ENCODE measurements at regions not wholly inside any gene's neighbourhood (a gene's known extent, or its start where the extent isn't known, plus 50 kb on each side); places are given as distances from the start of the nearest gene placed in this dataset.
"Not testable (repeated sequence)": the region's sequence is repeated elsewhere in the genome, so short reads cannot be mapped to it uniquely, and the experiment has no call there.

- Histone ChIP-seq H3K27me3 (ENCODE audit: control insufficient read depth in 3 of 3, insufficient read depth in 3 of 3, low read length in 3 of 3) (no peaks in the 10 kb centered on the region), H3K4me3 (ENCODE audit: low read depth in 1 of 3, low read length in 3 of 3) (no peak overlapping the region), H3K9me3 (ENCODE audit: control insufficient read depth in 2 of 2, insufficient read depth in 1 of 2, low read depth in 1 of 2, low read length in 1 of 2) (no peaks in the 10 kb centered on the region), H3K4me1 (ENCODE audit: control insufficient read depth in 3 of 3, insufficient read depth in 2 of 3, low read depth in 1 of 3, low read length in 2 of 3) (no peaks in the 10 kb centered on the region), H3K36me3 (ENCODE audit: control insufficient read depth in 3 of 3, insufficient read depth in 2 of 3, low read depth in 1 of 3, low read length in 3 of 3) (no peaks in the 10 kb centered on the region), H3K27ac (ENCODE audit: low read depth in 1 of 3, low read length in 2 of 3) (no peak overlapping the region)
- DNase-seq (no peak), FAIRE-seq (no peak)
- 78 to 82% (median 79%) methylated on average over 4 of the region's 4 CpGs for WGBS, 3 donors
Observed at GRCh38 chr15:87649175-87649574, 607.4 kb downstream of the NTRK3 start.

- 18 to 44% (median 32%) methylated on average over 5 of the region's 5 CpGs for WGBS, 3 donors
- Histone ChIP-seq H3K27me3 (ENCODE audit: control insufficient read depth in 3 of 3, insufficient read depth in 3 of 3, low read length in 3 of 3) (no peaks in the 10 kb centered on the region), H3K4me1 (ENCODE audit: control insufficient read depth in 3 of 3, insufficient read depth in 2 of 3, low read depth in 1 of 3, low read length in 2 of 3) (no peaks in the 10 kb centered on the region), H3K27ac (ENCODE audit: low read depth in 1 of 3, low read length in 2 of 3) (no peak overlapping the region), H3K36me3 (ENCODE audit: control insufficient read depth in 3 of 3, insufficient read depth in 2 of 3, low read depth in 1 of 3, low read length in 3 of 3) (no peaks in the 10 kb centered on the region), H3K9me3 (ENCODE audit: control insufficient read depth in 2 of 2, insufficient read depth in 1 of 2, low read depth in 1 of 2, low read length in 1 of 2) (no peaks in the 10 kb centered on the region), H3K4me3 (ENCODE audit: low read depth in 1 of 3, low read length in 3 of 3) (no peak overlapping the region)
- DNase-seq (no peak), FAIRE-seq (no peak)
Observed at GRCh38 chr15:87648278-87648677, 608.3 kb downstream of the NTRK3 start.

- Histone ChIP-seq H3K4me3 (ENCODE audit: low read depth in 1 of 3, low read length in 3 of 3) (no peak overlapping the region), H3K9me3 (ENCODE audit: control insufficient read depth in 2 of 2, insufficient read depth in 1 of 2, low read depth in 1 of 2, low read length in 1 of 2) (no peaks in the 10 kb centered on the region), H3K36me3 (ENCODE audit: control insufficient read depth in 3 of 3, insufficient read depth in 2 of 3, low read depth in 1 of 3, low read length in 3 of 3) (no peaks in the 10 kb centered on the region), H3K4me1 (ENCODE audit: control insufficient read depth in 3 of 3, insufficient read depth in 2 of 3, low read depth in 1 of 3, low read length in 2 of 3) (no peaks in the 10 kb centered on the region), H3K27ac (ENCODE audit: low read depth in 1 of 3, low read length in 2 of 3) (no peak overlapping the region), H3K27me3 (ENCODE audit: control insufficient read depth in 3 of 3, insufficient read depth in 3 of 3, low read length in 3 of 3) (no peaks in the 10 kb centered on the region)
- 55 to 67% (median 60%) methylated on average over 5 of the region's 5 CpGs for WGBS, 3 donors
- FAIRE-seq (no peak), DNase-seq (no peak)
Observed at GRCh38 chr15:87645723-87646122, 610.8 kb downstream of the NTRK3 start.

DNA sequence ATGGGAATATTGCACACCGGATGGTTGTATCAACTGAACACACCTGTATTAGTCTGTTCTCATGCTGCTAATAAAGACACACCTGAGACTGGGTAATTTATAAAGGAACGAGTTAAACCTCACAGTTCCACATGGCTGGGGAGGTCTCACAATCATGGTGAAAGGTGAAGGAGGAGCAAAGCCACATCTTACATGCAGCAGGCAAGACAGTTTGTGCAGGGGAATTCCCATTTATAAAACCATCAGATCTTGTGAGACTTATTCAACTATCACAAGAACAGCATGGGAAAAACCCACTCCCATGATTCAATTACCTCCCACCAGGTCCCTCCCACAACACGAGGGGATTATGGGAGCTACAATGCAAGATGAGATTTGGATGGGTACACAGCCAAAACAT lies 613.5 kb downstream of the NTRK3 start:
- FAIRE-seq; H3K27ac ChIP-seq (ENCODE audit: low read depth in 1 of 3, low read length in 2 of 3); H3K4me1 ChIP-seq (ENCODE audit: control insufficient read depth in 3 of 3, insufficient read depth in 2 of 3, low read depth in 1 of 3, low read length in 2 of 3); DNase-seq; H3K27me3 ChIP-seq (ENCODE audit: control insufficient read depth in 3 of 3, insufficient read depth in 3 of 3, low read length in 3 of 3); H3K9me3 ChIP-seq (ENCODE audit: control insufficient read depth in 2 of 2, insufficient read depth in 1 of 2, low read depth in 1 of 2, low read length in 1 of 2); H3K36me3 ChIP-seq (ENCODE audit: control insufficient read depth in 3 of 3, insufficient read depth in 2 of 3, low read depth in 1 of 3, low read length in 3 of 3); H3K4me3 ChIP-seq (ENCODE audit: low read depth in 1 of 3, low read length in 3 of 3): not testable (repeated sequence)
- 62 to 69% (median 63%) methylated on average over 3 of the region's 3 CpGs for WGBS, 3 donors

DNA sequence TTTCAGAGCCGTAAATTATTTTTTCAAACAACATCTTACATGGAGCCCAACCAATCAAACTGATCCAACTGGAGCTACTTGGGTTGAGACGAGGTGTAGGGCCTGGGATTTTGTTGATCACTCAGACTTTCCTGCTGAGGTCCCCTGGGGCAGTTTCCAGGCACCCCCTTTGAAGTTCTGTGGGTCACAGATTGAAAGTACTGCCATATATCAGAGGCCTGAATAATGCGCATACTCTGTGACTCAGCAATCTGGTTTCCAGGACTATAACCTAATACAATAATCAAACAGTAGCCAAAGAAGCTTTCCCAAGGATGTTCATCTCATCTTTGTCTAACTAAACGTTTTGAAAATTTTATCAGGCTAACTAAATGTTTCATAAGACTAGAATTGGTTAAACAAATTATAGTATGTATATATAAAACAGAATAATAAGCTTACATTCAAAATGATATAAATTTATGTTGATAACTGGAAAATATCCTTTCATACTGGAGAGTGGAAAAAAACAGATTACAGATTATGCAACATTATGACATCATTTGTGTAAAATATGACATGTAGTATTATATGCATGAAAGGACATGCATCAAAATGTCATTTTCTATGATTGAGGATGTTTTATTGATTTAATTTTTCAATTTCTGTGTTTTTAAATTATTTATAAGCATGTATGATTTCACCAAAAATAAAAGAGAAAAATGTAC lies 617.1 kb downstream of the NTRK3 start:
- 55 to 58% (median 57%) methylated on average over 4 of the region's 4 CpGs for WGBS, 3 donors
- DNase-seq (no peak), FAIRE-seq (no peak)
- H3K4me1 ChIP-seq (ENCODE audit: control insufficient read depth in 3 of 3, insufficient read depth in 2 of 3, low read depth in 1 of 3, low read length in 2 of 3), result no peaks in the 10 kb centered on the region
- H3K27me3 ChIP-seq (ENCODE audit: control insufficient read depth in 3 of 3, insufficient read depth in 3 of 3, low read length in 3 of 3), result no peaks in the 10 kb centered on the region
- no peak overlapping the region for H3K4me3 ChIP-seq (ENCODE audit: low read depth in 1 of 3, low read length in 3 of 3)
- no peaks in the 10 kb centered on the region for H3K9me3 ChIP-seq (ENCODE audit: control insufficient read depth in 2 of 2, insufficient read depth in 1 of 2, low read depth in 1 of 2, low read length in 1 of 2)
- no peaks in the 10 kb centered on the region for H3K36me3 ChIP-seq (ENCODE audit: control insufficient read depth in 3 of 3, insufficient read depth in 2 of 3, low read depth in 1 of 3, low read length in 3 of 3)
- H3K27ac ChIP-seq (ENCODE audit: low read depth in 1 of 3, low read length in 2 of 3), result no peak overlapping the region

DNA sequence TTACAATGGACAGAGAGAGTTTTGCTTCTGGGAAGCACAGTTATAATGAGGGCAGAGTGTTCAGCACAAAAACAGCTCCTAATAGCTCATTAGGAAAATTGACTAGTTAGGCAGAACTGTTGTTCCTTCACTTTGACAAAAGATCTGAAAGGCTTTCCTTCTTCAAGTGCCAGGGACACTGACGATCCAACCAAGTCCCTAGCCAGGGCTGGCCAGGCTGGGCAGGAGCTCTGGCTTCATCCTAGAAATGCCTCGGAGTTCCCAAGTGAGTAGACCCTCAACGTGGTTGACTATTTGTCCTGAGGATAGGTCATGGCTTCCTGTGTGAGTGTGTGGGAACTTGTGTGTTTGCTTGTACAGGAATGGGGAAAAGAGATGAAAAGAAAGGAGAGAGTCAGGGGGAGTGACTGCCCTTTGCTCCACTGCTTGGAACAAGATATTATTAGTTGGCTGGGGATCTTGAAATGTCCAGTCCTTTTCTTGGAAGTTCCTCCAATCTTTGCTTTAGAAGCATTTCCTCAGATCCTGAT lies 617.9 kb downstream of the NTRK3 start:
- H3K27ac ChIP-seq (ENCODE audit: low read depth in 1 of 3, low read length in 2 of 3), result no peak overlapping the region
- FAIRE-seq (no peak), DNase-seq (no peak)
- no peak overlapping the region for H3K4me3 ChIP-seq (ENCODE audit: low read depth in 1 of 3, low read length in 3 of 3)
- H3K27me3 ChIP-seq (ENCODE audit: control insufficient read depth in 3 of 3, insufficient read depth in 3 of 3, low read length in 3 of 3), result no peaks in the 10 kb centered on the region
- H3K9me3 ChIP-seq (ENCODE audit: control insufficient read depth in 2 of 2, insufficient read depth in 1 of 2, low read depth in 1 of 2, low read length in 1 of 2), result no peaks in the 10 kb centered on the region
- WGBS, 3 donors, result 63 to 74% (median 67%) methylated on average over 3 of the region's 3 CpGs
- no peaks in the 10 kb centered on the region for H3K4me1 ChIP-seq (ENCODE audit: control insufficient read depth in 3 of 3, insufficient read depth in 2 of 3, low read depth in 1 of 3, low read length in 2 of 3)
- H3K36me3 ChIP-seq (ENCODE audit: control insufficient read depth in 3 of 3, insufficient read depth in 2 of 3, low read depth in 1 of 3, low read length in 3 of 3), result no peaks in the 10 kb centered on the region

DNA sequence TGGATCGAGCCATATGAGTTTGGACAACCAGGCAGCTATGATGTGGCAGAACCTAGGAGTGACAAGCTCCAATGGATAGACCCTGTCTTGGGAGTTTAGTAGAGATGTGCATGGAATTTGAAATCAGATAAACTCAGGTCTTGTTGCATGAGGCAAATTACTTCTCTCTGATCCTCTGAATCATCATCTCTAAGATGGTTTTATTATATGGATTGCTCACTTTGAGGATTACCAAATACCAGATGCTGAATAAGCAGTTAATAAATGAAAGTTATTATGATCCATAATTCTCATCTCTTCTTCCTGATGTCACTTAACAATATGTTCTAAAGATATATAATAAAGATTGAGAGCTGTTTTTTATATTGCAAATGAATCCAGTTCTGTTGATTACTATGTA lies 622.2 kb downstream of the NTRK3 start:
- FAIRE-seq, result no peak
- WGBS, 3 donors, result 79 to 95% (median 90%) methylated on average over 1 of the region's 1 CpG

DNA sequence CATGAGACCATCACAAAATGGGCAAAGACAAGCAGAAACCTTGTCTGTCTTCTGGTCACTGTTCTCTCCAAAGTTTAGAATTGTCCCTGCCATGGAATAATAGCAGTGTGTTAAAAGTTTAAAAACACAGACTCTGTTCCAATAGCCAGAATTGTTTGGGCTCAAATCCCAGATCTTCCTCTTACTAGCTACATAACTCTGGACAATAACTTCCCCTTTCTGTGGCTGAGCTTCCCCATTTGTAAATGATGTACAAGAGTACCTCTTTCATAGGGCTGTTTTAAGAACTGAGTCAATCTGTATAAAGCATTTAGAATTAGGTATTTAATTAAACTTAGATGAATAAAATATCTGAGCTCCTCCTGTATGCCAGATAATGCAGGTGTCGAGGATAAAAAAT lies 623.0 kb downstream of the NTRK3 start:
- no peak overlapping the region for H3K4me3 ChIP-seq (ENCODE audit: low read depth in 1 of 3, low read length in 3 of 3)
- WGBS, 3 donors, result 67 to 74% (median 73%) methylated on average over 1 of the region's 1 CpG
- DNase-seq (no peak), FAIRE-seq (no peak)
- no peak overlapping the region for H3K27ac ChIP-seq (ENCODE audit: low read depth in 1 of 3, low read length in 2 of 3)
- no peaks in the 10 kb centered on the region for H3K36me3 ChIP-seq (ENCODE audit: control insufficient read depth in 3 of 3, insufficient read depth in 2 of 3, low read depth in 1 of 3, low read length in 3 of 3)
- H3K9me3 ChIP-seq (ENCODE audit: control insufficient read depth in 2 of 2, insufficient read depth in 1 of 2, low read depth in 1 of 2, low read length in 1 of 2), result no peaks in the 10 kb centered on the region
- H3K4me1 ChIP-seq (ENCODE audit: control insufficient read depth in 3 of 3, insufficient read depth in 2 of 3, low read depth in 1 of 3, low read length in 2 of 3), result no peaks in the 10 kb centered on the region
- no peaks in the 10 kb centered on the region for H3K27me3 ChIP-seq (ENCODE audit: control insufficient read depth in 3 of 3, insufficient read depth in 3 of 3, low read length in 3 of 3)

More for the DNA sequence above, 622.2 kb downstream of the NTRK3 start:
- no peaks in the 10 kb centered on the region for H3K9me3 ChIP-seq (ENCODE audit: control insufficient read depth in 2 of 2, insufficient read depth in 1 of 2, low read depth in 1 of 2, low read length in 1 of 2)
- DNase-seq, result no peak
- H3K4me1 ChIP-seq (ENCODE audit: control insufficient read depth in 3 of 3, insufficient read depth in 2 of 3, low read depth in 1 of 3, low read length in 2 of 3), result no peaks in the 10 kb centered on the region
- H3K4me3 ChIP-seq (ENCODE audit: low read depth in 1 of 3, low read length in 3 of 3), result no peak overlapping the region
- no peaks in the 10 kb centered on the region for H3K36me3 ChIP-seq (ENCODE audit: control insufficient read depth in 3 of 3, insufficient read depth in 2 of 3, low read depth in 1 of 3, low read length in 3 of 3)
- H3K27me3 ChIP-seq (ENCODE audit: control insufficient read depth in 3 of 3, insufficient read depth in 3 of 3, low read length in 3 of 3), result no peaks in the 10 kb centered on the region
- H3K27ac ChIP-seq (ENCODE audit: low read depth in 1 of 3, low read length in 2 of 3), result no peak overlapping the region

- Histone ChIP-seq H3K27ac (ENCODE audit: low read depth in 1 of 3, low read length in 2 of 3) (no peak overlapping the region), H3K27me3 (ENCODE audit: control insufficient read depth in 3 of 3, insufficient read depth in 3 of 3, low read length in 3 of 3) (no peaks in the 10 kb centered on the region), H3K36me3 (ENCODE audit: control insufficient read depth in 3 of 3, insufficient read depth in 2 of 3, low read depth in 1 of 3, low read length in 3 of 3) (no peaks in the 10 kb centered on the region), H3K9me3 (ENCODE audit: control insufficient read depth in 2 of 2, insufficient read depth in 1 of 2, low read depth in 1 of 2, low read length in 1 of 2) (no peaks in the 10 kb centered on the region), H3K4me3 (ENCODE audit: low read depth in 1 of 3, low read length in 3 of 3) (no peak overlapping the region), H3K4me1 (ENCODE audit: control insufficient read depth in 3 of 3, insufficient read depth in 2 of 3, low read depth in 1 of 3, low read length in 2 of 3) (no peaks in the 10 kb centered on the region)
- no peak for DNase-seq
- no peak for FAIRE-seq
Observed at GRCh38 chr15:87632364-87632763, 624.2 kb downstream of the NTRK3 start.
